NCI-H2196 (cell line): ENCODE measurements at regions not wholly inside any gene's neighbourhood (a gene's known extent, or its start where the extent isn't known, plus 50 kb on each side); places are given as distances from the start of the nearest gene placed in this dataset.

Experiments
- DNase-seq: peaks from one replicate; lab custom pipeline; 2025; ENCODE audit not compliant: unreplicated experiment; lab: John Stamatoyannopoulos, UW

- DNase-seq = no peak
Observed at GRCh38 chr21:17427157-17427556, 85.7 kb upstream of the CXADR start.

DNA sequence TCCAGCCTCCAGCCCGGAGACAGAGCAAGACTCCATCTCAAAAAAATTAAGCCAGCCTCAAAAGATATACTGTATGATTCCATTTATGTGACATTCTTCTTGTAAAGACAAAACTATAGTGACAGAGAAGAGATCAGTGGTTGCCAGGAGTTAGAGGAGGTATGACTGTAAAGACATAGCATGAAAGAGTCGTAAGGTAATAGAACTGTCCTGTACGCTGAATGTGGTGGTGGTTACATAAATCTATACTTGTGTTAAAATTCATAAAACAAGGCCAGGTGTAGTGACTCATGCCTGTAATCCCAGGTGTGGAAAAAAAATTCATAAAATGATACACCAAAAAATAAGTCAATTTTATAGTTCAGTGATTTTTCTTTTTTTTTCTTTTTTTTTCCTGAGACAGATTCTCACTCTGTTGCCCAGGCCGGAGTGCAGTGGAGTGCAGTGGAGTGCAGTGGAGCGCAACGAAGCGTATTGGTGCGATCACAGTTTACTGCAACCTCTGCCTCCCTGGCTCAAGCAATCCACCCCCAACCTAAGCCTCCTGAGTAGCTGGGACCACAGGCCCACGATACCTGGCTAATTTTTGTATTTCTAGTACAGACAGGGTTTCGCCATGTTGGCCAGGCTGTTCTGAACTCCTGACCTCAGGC is 84.9 kb upstream of the CXADR start:
- no peak for DNase-seq

DNA sequence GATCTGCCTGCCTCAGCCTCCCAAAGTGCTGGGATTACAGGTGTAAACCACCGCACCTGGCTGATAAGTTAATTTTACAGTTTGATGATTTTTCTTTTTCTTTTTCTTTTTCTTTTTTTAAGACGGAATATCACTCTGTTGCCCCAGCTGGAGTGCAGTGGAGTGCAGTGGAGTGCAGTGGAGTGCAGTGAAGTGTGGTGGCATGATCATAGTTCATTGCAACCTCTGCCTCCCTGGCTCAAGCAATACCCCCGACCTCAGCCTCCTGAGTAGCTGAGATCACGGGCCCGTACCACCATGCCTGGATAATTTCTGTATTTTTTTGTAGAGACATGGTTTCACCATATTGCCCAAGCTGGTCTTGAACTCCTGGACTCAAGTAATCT is 84.4 kb upstream of the CXADR start:
- DNase-seq = no peak

DNA sequence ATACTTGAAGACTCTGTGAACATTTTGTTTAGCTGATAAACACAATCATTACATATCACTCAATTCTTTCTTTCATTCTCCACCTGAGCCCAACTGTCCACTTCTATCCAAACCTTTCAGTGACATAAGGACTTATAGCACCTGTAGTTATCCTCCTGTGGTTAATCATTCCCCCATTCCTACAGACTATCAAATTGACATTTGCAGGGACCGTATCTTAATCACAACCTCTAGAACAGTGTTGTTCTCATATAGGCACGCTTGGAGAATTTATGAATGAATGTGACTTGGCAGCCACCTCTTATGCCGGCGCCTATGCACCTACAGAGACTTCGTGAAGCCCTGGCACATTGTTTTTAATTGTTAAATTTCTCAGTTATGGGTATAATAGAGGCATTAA is 83.9 kb upstream of the CXADR start:
- DNase-seq = no peak

DNA sequence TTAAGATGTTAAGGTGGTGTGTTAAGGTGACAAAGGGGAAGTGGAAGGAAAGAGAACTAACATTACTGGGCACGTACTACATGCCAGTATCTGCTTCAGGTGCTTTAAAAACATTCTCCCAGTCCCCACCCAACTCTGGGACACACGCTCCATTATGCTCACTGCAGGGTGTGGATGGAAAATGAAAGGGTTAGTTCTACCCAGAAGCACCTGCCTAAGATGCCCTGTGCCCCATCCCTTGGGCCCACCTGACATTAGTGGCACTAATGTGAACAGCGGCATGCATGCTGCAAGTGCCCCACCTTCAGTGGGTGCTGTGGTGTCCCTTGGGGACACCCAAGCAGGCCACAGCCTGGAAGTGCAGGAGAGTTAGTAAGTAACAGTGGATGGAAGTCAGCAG is 82.9 kb upstream of the CXADR start:
- no peak for DNase-seq

DNA sequence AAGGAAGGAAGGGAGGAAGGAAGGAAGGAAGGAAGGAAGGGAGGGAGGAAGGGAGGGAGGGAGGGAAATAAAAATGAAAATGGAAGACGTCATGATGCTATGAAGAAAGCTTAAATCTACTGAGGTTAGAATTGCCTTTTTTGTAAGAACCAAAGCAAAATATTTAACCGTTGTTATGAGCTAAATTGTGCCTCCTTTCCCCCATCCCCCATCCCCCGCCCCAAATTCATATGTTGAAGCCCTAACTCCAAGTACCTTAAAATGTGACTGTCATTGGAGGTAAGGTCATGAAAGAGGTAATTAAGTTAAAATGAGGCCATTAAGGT is 80.1 kb upstream of the CXADR start:
- DNase-seq = no peak

- DNase-seq = no peak
Observed at GRCh38 chr21:17433730-17434129, 79.1 kb upstream of the CXADR start.

- DNase-seq = no peak
Observed at GRCh38 chr21:17435565-17436543, 77.0 kb upstream of the CXADR start.

DNA sequence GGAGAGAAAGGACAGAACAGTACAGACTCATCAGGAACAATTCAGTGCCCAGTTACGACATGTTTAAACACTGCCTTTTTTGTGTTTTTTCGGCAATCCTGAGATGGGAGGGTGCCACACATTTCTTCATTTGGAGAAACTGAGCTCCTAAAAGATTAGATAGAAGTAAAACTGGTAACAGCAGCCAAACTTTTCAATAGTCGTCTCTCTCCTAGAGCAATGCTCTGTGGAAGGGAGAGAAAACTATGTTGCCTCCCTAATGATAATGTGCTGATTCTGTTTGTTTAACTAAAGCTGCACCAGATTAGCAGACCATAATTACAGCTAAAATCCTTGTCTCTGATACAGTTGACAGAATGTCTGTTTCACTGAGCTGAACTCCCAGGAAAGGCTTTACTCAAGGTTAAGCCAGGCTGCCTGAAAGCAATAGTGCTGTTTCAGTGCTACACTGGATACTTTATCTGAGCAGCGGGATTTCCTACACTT is 76.2 kb upstream of the CXADR start:
- no peak for DNase-seq

- no peak for DNase-seq
Observed at GRCh38 chr21:17438635-17439034, 74.2 kb upstream of the CXADR start.

GRCh38 chr21:17440969-17441368 is 71.9 kb upstream of the CXADR start:
- DNase-seq = no peak

GRCh38 chr21:17441370-17441769 is 71.5 kb upstream of the CXADR start:
- peak; percentile 92 for DNase-seq

- DNase-seq = no peak
Observed at GRCh38 chr21:17442165-17442564, 70.7 kb upstream of the CXADR start.

DNA sequence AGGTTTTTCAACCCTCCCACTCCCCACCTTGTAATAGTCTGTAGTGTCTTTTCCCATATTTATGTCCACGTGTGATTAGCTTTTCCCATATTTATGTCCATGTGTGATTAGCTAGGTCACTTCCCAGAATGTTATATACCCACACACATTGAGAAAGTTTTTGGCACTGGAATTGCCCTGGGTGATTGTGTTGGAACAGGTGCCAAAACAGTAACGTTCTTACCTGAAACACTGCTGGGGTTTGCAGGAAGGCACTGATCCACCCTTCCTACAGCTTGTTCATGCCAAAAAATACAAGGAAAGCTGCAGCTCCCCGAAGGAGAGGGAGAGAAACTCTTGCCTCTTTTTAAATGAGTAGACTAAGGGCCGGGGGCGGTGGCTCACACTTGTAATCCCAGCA is 68.0 kb upstream of the CXADR start:
- DNase-seq = no peak

- DNase-seq = no peak
Observed at GRCh38 chr21:17446737-17447136, 66.1 kb upstream of the CXADR start.

GRCh38 chr21:17449701-17450100 is 63.1 kb upstream of the CXADR start:
- DNase-seq = no peak

- no peak for DNase-seq
Observed at GRCh38 chr21:17451364-17451891, 61.4 kb upstream of the CXADR start.

- DNase-seq = no peak
Observed at GRCh38 chr21:17454315-17455027, 58.4 kb upstream of the CXADR start.

DNA sequence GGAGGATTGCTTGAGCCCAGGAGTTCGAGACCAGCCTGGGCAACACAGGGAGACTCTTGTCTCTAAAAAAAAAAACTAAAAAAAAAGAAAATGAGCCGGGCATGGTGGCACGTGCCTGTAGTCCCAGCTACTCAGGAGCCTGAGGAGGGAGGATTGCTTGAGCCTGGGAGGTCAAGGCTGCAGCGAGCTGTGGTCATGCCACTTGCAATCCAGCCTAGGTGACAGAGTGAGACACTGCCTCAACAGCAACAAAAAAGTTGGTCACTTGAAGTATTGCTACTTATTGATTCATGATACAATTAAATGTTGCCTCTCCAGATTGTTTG is 57.9 kb upstream of the CXADR start:
- no peak for DNase-seq

GRCh38 chr21:17455451-17455850 is 57.4 kb upstream of the CXADR start:
- no peak for DNase-seq

DNA sequence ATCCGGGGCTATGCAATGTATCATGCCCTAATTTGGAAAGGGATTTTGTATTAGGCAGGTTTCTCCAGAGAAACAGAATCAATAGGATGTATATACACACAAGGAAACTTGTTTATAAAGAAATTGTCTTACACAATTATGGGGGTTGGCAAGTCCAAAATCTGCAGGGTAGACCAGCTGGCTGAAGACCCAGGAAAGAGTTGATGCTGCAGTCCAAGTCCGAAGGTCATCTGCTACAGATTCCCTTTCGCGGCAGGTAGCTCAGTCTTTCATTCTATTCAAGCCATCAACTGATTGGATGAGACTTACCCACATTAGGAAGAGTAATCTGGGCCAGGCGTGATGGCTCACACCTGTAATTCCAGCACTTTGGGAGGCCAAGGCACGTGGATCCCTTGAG is 54.6 kb upstream of the CXADR start:
- DNase-seq = no peak

DNA sequence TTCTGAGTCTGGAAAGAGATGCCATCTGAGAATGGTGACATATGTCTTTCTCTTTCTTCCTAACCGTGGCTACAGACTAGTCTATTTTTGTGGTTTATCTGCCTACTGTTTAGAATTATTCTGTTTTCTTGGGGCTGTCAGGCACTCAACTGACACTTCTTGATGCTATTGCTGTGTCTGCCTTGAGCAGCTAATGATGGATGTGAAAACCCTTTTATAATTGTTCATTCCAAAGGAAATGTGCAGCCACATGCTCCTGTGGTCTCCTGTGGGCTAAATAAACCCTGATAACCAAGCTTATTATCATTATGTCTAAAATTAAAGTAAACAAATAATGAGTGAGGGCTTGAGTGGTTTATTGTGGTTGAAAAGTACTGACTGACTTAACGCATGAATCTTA is 52.7 kb upstream of the CXADR start:
- DNase-seq = no peak
